HG03159 (cell line): ENCODE measurements at regions not wholly inside any gene's neighbourhood (a gene's known extent, or its start where the extent isn't known, plus 50 kb on each side); places are given as distances from the start of the nearest gene placed in this dataset.

ENCODE experiments used
- ATAC-seq: cut with Tn5 transposase; IDR thresholded peaks from one replicate; pipeline ENCODE4 v1.9.1; 2021; ENCODE audit warnings: mild to moderate bottlenecking, moderate library complexity; ENCODE audit not compliant: unreplicated experiment

DNA sequence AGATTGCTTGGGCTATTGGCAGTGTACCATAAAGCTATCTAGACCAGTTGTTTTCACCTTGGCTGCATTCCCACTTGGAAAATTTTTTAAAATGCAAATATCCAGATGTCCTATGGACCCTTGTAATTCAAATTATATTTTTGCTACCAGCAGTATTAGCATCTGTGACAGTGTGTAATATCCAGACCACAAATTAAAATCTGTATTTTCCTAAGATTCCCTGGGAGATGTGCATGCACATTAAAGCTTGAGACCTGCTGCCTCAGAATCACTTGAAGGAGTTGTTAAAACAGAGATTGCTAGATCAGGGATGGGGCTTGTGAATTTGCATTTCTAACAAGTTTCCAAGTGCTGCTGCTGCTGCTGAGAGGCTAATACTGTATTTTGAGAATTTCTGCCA, 381.2 kb upstream of the PDE4D start:
- no peak for ATAC-seq

DNA sequence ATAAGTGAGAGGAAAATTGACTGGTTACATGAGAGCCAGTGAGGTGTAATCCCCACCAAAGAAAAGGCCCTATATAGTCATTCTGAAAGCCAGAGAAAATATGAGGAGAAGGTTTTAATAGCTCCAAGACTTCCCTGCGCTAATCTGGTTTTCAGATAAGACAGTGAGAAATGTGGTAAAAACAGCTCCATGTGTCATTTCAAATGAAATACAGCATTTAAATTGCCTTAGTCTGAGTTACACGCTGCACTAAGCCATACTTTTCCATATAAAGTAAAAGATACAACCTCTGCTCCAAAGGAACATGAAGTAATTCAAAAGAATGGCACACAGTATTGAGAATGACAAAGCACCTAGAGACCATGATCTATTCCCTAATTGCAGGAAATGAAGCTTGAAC, 378.0 kb upstream of the PDE4D start:
- no peak for ATAC-seq

DNA sequence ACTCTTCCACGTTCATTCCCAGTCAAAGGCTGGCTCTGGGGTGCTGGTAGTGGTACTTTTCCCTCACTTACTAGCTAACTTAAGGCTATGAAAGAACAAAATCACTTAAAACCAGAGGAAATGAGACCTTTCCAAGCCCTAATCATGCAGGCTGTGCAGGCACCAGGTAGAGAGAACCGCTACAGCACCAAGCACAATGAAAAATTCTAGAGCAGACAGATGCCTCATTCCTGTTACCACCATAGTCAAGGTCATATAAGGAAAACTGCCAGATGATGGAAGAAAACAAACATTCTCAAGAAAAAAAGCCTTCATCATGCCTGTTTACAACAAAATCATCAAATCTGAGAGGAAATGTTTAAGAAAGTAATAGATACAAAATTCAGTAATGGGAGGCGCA, 374.4 kb upstream of the PDE4D start:
- ATAC-seq, result no peak

DNA sequence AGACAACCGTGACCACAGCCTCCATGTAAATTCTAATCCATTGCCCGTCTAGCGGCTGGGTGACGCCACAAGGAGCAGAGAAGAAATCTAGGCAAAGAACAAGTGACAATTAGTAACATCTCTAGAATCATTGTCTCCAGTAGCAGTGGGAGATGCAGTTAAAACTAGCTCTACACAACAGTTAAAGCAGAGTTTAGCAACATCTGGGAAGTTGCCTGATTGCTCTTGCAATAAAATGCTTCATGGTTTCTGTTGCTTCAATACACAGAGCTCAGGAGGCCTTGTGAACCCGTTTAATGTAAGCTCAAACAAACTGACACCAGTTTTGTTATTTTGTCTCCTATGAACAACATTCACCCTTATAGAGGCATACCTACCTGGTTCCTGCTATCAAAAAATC, 369.8 kb upstream of the PDE4D start:
- no peak for ATAC-seq

DNA sequence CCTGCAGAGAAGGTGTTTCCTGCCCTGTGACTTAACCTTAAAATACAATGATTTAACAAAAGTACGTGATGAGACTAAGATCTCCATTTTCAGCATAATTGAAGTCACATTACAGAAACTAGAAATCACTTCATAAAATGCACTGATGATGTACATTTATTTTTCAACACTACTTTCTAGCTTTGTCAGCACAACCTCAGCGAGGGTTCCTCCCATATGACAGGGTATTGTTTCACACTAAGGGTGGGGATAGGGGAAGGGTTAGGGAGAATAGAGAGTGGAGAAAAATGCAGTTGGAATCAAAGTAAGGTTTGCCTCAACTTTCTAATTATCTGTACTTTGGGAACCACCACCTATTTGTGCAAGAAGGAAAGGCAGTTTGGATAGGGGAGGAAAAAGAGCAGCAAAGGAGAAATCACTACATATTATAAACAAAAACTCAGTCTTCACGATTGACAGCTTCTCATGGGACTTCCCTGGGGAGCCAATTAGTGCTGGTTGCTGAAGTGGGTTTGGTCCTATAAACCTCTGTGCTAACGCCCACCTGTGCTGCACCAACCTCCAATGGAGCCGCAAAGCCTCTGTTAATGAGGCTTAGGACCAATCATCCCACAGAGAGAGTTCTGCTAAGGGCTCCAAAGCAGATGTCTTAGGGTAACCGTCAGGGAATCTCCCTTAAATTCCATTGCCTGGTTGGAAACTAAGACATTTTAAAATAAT, 369.2 kb upstream of the PDE4D start:
- ATAC-seq, result no peak

DNA sequence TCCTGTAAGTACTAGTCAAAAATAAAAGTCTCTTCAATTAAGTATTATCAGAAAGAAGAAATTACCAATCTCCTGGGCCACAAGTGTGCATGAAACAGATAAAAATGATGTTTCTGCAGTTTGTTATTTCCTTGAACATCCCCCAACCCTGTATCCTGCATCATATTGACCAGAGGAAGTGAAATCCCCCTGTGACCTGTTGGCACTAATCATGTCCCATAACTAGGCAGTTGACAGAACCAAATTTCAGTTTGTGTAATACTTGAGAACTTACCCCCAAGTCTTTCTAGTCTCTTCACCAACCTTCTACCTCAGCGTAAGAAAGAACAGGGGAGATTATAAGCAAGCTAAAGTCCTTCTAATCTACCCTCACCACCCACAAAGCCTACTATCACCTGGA, 368.2 kb upstream of the PDE4D start:
- no peak for ATAC-seq

DNA sequence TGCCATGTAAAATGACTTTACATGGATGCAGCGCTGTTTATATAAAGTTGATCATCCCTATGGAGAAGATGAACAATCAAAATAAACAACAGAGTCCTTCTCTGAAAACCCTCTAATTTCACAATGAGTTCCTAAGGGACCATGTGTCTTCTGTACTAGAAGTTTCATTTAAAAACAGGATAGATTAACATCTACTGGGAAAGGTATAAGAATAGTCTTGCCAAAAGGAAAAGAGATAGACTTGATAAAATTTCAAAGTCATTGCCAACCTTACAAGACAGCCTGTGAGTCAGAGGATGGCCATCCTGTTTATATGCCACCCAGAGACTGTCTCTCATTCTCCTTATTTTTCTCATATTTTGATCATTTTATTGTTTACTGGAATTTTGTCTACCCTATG, 367.1 kb upstream of the PDE4D start:
- no peak for ATAC-seq

DNA sequence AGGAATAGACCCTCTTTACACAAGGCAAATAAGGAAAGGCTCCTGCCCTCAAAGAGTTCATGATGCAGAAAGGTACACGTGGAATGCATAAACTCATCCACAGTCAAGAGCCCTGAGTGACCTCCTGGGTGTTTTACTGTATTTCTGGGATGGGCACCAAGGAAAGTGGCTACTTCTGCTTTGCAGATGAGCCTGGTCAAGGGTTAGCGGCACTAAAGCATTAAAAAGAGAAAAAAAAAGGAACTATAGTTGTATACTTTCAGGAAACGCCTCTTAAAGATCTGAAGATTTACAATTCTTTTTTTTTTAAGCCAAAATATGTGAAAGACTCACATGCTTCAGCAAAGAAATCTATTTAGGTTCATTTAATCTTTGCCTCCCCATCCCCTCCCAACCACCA, 366.2 kb upstream of the PDE4D start:
- ATAC-seq, result no peak

DNA sequence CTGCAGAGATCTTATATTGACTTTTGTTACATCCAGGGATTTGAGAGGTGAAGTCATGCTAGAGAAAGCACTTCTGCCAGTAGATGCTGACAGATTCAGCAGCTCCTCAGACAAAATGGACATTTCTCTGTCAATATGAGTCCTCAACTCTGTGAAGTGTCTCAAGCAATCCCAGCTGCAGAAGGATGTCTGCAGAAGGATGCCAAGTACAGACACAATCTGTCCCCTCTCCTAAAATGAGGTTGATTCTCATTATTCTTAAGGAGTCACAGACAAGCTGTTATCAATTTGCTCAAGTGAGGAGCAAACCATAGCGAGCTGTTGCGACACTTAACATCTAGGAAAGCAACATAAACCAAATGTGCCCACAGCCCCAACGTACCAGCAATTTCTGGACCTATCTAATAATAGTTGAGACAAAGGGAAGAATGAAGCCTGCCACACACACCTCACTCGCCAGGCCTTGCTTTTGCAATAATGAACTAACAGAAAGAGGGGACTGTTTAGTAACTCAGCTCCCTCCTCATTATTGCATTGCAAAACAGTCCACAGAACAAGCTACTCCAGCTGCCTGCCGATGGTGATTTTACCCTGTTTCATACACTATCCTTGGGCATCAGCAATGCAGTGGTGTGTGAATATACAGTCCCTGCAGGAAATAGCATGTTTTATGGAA, 364.2 kb upstream of the PDE4D start:
- ATAC-seq, result no peak

DNA sequence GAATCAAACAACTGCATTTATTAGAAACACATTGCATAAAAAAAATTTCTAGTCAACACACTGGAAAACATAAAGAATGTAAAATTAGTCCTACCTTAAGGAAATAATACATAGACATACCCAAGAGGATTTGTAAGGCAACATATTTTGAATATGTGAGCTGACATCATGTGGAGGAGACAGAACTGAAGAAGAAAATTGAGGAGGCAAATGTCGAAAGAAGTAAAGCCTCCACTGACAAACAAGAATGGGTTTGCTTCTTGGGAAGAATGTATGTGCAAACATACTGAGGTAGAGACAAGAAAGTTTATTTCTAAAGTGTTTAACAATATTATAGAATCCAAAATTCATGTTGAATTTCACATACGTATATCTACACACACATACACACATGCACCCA, 363.0 kb upstream of the PDE4D start:
- ATAC-seq, result no peak

DNA sequence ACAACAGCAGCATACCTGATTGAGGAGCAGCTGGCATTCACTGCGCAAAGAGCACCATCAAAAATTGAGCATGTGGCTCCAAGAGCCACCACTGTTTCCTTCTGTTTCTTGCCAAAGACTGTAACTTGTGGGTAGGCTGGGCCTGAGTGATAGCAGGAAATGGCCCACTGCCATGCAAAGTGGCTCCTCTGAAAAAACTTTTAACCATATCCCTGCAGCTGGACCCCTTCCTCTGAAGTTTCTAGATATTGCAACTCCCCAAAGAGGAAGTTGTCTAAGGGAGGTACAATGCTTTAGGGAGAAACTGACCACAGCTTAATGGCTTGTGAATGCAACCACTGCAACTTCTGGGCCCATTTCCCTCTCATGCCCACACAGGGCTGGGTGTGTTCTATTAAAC, 355.4 kb upstream of the PDE4D start:
- ATAC-seq, result peak; percentile 97

DNA sequence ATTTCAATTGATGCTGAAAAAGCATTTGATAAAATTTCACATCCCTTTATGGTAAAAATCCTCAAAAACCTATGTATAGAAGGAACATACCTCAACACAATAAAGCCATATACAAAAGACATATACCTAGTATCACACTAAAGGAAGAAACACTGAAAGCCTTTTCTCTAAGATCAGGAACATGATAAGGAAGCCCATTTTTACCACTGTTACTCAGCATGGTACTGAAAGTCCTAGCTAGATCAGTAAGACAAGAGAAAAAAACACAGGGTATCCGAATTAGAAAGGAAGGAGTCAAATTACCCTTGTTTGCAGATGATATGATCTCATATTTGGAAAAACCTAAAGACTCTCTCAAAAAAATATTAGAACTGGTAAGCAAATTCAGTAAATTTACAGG, 350.2 kb upstream of the PDE4D start:
- ATAC-seq, result no peak

DNA sequence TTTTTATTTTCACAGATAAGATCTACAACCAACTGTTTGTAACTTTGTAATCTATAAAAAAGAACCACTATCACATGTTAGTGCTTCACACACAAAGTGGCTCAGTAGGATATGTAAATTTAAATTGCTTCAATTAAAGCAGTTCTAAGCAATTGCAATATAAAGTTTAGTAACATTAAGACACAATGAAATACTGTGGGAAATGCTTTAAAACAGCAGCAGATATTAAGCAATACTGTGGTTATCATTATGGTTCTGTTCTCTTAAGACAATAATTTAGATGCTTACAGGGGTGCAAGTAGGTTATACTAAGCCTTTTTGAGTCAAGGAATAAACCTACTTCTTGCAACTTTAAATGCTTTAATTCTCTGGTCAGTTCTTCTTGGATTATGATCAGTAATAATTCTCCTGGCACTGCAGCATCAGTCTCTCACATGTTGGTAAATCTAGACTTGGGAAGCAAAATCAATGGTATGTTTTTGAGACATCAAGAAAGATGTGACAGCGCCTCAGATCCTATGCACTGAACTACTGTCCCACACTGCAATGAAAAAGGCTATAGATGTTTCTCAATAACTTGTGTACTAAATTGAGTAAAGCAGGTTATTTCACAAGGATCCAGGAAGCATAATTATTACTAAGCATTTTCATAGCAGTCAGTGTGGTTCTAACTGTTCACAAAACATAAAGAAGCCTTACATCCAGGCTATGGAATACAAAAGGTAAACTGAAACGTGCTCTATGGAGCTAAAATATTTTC, 338.7 kb upstream of the PDE4D start:
- ATAC-seq, result no peak

DNA sequence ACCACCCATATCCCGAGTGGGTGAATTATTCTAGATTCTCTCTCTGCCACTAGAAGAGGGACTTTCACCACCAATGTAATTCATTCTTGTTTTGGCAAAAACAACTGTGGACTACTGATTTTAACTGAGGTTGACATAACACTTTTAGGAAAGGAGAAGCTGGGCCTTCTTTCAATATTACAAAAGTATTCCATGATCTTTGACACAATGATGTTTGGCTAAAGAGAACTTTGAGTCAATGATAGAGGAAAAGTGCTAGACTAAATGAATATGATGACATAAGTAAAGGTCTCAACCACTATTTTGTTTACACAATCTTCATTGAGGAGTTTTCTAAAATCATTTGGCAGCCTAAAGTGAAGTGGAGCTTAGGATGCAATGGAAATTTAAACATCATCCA, 336.9 kb upstream of the PDE4D start:
- ATAC-seq, result no peak

DNA sequence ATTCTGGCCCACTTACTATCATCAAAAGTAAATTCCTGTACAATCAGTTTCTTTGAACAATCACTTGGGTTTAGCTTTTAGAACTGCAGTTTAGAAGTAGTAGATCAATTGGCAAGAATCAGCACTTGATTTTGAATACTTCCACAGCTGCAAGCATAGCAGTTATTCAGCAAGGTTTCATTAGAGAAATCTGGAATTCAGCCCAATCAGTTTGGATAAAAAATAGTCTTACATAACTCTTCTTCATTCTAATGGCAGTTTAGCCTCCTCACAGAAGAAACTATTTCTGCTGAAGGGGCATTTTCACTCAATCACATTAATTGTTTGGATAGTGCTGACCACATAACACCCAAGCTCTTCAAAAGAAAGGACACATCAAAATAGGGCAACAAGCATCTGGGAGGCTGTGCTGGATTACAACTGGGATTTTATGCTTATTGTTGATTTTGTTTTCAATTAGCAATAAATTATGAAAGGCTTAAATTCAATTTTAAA, 336.2 kb upstream of the PDE4D start:
- ATAC-seq, result no peak

DNA sequence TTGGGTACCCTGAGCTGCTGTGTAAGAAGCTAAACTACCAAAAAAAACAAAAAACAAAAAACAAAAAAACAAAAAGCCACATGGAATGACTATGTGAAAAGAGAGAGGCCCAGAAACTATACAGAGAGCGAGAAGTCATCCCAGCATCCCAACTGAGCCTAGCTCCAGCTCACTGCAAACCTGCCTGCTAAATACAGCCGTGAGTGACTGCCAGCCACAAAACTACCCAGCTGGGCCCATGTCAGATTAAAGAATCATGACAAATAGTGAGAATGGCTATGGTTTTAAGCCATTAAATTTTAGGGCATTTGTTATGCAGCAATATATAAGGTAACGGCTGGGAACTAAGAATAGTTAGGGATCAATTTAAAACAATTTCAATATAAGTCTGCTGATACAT, 335.1 kb upstream of the PDE4D start:
- no peak for ATAC-seq

DNA sequence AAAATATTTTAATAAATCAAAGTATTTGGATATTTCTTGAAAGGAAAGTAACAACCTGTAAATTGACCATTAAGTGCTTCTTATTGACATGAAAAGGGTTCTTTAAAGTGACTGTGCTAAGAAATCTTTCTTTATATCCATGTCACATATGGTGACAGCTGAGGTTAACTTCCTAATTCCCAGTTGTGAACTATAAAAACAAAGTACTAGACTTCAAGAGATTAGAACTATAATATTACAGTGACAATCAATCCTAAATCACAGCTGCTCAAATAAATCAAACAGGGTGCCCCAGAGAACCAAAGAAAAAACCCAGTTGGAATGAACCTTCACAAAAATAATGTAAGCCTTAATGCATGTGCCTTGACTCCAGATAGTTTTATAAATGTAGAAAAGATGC, 332.6 kb upstream of the PDE4D start:
- no peak for ATAC-seq

DNA sequence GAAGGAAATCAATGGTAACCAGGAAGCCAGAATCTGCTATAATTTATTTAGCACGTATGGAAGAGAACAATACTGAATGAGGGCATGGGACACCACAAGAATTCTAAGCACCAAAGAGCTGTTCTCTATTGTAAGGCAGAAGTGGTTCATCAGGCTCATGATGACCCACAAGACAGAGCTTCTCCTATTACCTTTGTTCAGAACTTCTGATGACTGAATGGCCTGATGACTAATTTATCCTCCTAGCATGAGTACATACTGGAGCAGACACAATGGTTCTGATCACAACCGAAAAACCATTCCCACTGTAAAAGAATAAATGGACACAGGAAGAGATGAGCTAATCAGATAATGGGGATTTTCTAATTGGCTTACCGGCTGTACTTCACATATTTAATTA, 329.8 kb upstream of the PDE4D start:
- ATAC-seq, result no peak

DNA sequence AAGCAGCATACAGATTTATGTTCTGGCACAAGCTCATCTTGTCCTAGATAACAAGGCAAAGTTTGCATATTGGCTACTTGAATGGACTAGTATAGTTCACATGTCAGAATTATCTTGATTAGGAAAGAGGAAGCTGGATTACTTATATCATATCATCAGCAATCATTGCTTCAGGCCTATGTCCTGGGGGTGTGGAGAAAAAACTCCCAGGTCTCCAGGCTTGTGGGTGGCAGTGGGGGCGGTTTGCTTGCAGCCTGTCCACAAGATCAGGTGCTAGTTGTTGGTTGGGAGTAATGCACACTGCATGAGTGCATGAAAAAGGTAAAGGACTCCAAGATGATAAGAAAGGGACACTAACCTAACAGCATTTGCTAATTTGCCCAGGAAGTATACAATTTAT, 326.4 kb upstream of the PDE4D start:
- ATAC-seq, result no peak

DNA sequence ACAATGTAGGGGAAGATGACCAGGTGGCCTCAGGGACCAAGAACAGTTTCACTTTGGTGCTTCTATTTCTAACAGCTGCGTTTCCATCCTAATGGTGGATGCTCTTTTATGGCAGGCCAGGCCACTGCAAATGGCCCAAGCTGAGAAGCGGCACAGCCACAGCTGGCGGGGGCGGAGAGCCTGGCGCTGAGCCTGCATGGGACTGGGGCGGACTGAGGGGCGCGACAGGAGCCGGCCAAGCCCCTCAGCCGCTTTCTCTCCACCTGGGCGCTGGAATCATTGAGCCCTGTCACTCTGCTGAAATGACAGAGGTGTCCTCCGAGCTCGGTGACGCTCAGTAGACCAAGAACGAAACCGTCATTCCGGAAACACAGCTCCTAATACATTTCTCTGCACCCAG, 317.3 kb upstream of the PDE4D start:
- ATAC-seq, result no peak

DNA sequence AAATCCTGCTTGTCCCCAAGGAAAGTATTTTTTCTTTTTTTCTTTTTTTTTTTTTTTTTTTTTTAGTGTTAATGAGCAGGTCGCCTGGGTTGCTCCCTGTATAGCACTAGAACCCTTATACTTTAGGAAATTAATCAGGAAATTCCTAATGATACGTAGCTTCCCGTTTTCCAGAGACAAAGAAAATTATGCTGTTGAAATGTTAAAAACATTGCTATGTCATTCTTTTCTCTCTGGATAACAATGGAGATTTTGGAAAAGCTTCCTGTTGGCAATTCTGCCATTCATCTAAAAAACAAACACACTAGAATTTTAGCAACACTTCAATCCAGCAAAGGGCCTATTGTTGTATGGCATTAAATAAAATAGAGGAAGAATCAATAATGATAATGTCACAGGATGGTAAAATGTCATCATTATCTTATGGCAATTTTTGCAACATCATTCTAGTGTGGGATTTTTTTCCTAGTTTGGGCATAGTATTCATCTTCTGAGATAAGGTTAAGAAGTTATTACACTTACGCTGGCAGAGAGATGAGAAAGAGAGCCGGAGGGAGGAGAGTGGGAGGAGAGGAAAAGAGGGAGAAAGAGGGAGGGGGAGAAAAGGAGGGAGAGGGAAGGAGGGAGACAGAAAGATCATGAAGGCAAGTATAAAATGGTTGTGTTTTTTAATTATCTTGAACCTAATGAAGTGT, 315.8 kb upstream of the PDE4D start:
- ATAC-seq, result no peak
